Endothelial cell of umbilical vein (primary cell): ENCODE measurements at regions not wholly inside any gene's neighbourhood (a gene's known extent, or its start where the extent isn't known, plus 50 kb on each side); places are given as distances from the start of the nearest gene placed in this dataset.
"Not testable (repeated sequence)": the region's sequence is repeated elsewhere in the genome, so short reads cannot be mapped to it uniquely, and the experiment has no call there.

ENCODE experiments used
- BruUV-seq: library from RNA; stranded (reverse); fragments of 400-500 nt; replicated peaks from 2 replicates; lab custom pipeline; 2021; lab: Mats Ljungman, UMichigan
- CTCF ChIA-PET: fragments of 300-600, 350-600 bp; sonication (Branson Sonifier 250); formaldehyde crosslinking; loops from one replicate; lab custom pipeline; 2021; ENCODE audit warnings: antibody characterized with exemption, inconsistent platforms; lab: Charles Lee
- POLR2A ChIA-PET: fragments of 300-600, 350-600 bp; sonication (Branson Sonifier 250); formaldehyde crosslinking; loops from one replicate; lab custom pipeline; 2021; ENCODE audit warnings: antibody characterized with exemption, inconsistent platforms; lab: Charles Lee
- DNase-seq: peaks from one replicate; pipeline ENCODE4 v3.0.0-alpha.2; 2011; ENCODE audit warnings: low read depth, low spot score
- FAIRE-seq: peaks from 2 replicates; lab custom pipeline; 2011; peaks lifted over from hg19 to GRCh38; lab: Jason Lieb, UNC
- H2AFZ ChIP-seq: 2 replicates; pipeline ENCODE4 v1.6.0; 2012; ENCODE audit warnings: low read depth, low read length, control low read depth, inconsistent platforms
- H3K27ac ChIP-seq: 2 replicates; pipeline ENCODE4 v1.5.1; 2011; ENCODE audit warnings: low read depth, mild to moderate bottlenecking, control low read depth, low read length, moderate library complexity; ENCODE audit not compliant: insufficient read depth
- H3K27me3 ChIP-seq, 2 experiments: 2 replicates each; pipeline versions ENCODE4 v1.6.0 to v1.6.1; 2011; ENCODE audit warnings: low read length in 2 of 2, mixed read lengths in 1 of 2; ENCODE audit not compliant: control insufficient read depth in 2 of 2, insufficient read depth in 2 of 2
- H3K36me3 ChIP-seq, 2 experiments: 2 replicates in 1 of 2; 3 replicates in 1 of 2; pipeline ENCODE4 v1.5.1; 2011; ENCODE audit warnings: low read length in 2 of 2, mild to moderate bottlenecking in 1 of 2, moderate library complexity in 1 of 2; ENCODE audit not compliant: control insufficient read depth in 2 of 2, insufficient read depth in 2 of 2; ENCODE audit errors: extremely low read depth in 1 of 2
- H3K4me1 ChIP-seq: 3 replicates; pipeline ENCODE4 v1.5.1; 2011; ENCODE audit warnings: mild to moderate bottlenecking, low read length; ENCODE audit not compliant: control insufficient read depth, insufficient read depth; ENCODE audit errors: extremely low read depth
- H3K4me2 ChIP-seq: 2 replicates; pipeline ENCODE4 v1.6.1; 2011; ENCODE audit warnings: low read length, control low read depth, mixed read lengths; ENCODE audit not compliant: insufficient read depth
- H3K4me3 ChIP-seq, 3 experiments: fragments of 200-600 bp in 1 of 3; sonication (generic), shearing (Covaris generic) in 1 of 3; replicated peaks in 1 of 3; 2 replicates each; pipeline ENCODE4 v1.5.1; 2011 to 2016; ENCODE audit warnings: control low read depth in 3 of 3, low read length in 3 of 3, mild to moderate bottlenecking in 2 of 3, inconsistent platforms in 1 of 3, low read depth in 1 of 3, moderate library complexity in 1 of 3; ENCODE audit not compliant: insufficient read depth in 1 of 3
- H3K79me2 ChIP-seq: 2 replicates; pipeline ENCODE4 v1.6.0; 2012; ENCODE audit warnings: low read length, inconsistent platforms; ENCODE audit not compliant: control insufficient read depth, insufficient read depth
- H3K9ac ChIP-seq: replicated peaks from 2 replicates; pipeline ENCODE3; 2011; ENCODE audit warnings: low read length, control low read depth; ENCODE audit not compliant: insufficient read depth; ENCODE audit errors: extremely low read depth
- H3K9me1 ChIP-seq: replicated peaks from 3 replicates; pipeline ENCODE4 v1.6.0; 2011; ENCODE audit warnings: mild to moderate bottlenecking, low read length; ENCODE audit not compliant: control insufficient read depth, insufficient read depth; ENCODE audit errors: extremely low read depth
- H3K9me3 ChIP-seq: replicated peaks from 2 replicates; pipeline ENCODE4 v1.5.1; 2012; ENCODE audit warnings: low read length, inconsistent platforms; ENCODE audit not compliant: control insufficient read depth, insufficient read depth
- H4K20me1 ChIP-seq: replicated peaks from 2 replicates; pipeline ENCODE3; 2011; ENCODE audit warnings: mild to moderate bottlenecking, low read length; ENCODE audit not compliant: control insufficient read depth, insufficient read depth; ENCODE audit errors: extremely low read depth
- EZH2 ChIP-seq: IDR thresholded peaks from 2 replicates; pipeline ENCODE4 v1.6.1; 2012; ENCODE audit warnings: borderline replicate concordance, low read depth, mild to moderate bottlenecking, moderate library complexity, low read length, inconsistent platforms; ENCODE audit not compliant: severe bottlenecking
- GATA2 ChIP-seq: IDR thresholded peaks from 2 replicates; pipeline ENCODE4 v1.7.0; 2011; ENCODE audit warnings: low read depth, mild to moderate bottlenecking, moderate library complexity, mixed read lengths, low read length; ENCODE audit not compliant: insufficient read length, insufficient read depth
- POLR2A ChIP-seq: IDR thresholded peaks from 2 replicates; pipeline ENCODE4 v1.6.1; 2012; ENCODE audit warnings: low read depth, mild to moderate bottlenecking, control low read depth, low read length
- POLR2AphosphoS5 ChIP-seq: IDR thresholded peaks from 2 replicates; pipeline ENCODE4 v1.6.1; 2012; ENCODE audit warnings: low read depth, mild to moderate bottlenecking, control low read depth, low read length, moderate library complexity; ENCODE audit not compliant: insufficient read depth
- dilution Hi-C: fragments of 300-500 bp; cut with MboI; formaldehyde crosslinking; loops from one replicate; pipeline ENCODE4 v1.15.0; 2019; ENCODE audit warnings: low sequenced_read_pairs; ENCODE audit not compliant: extremely low pct_ligation_motif_present
- intact Hi-C: fragments of 100-400 bp; cut with micrococcal nuclease; formaldehyde crosslinking; loops from one replicate; pipeline ENCODE4 v1.10.0; 2022

DNA sequence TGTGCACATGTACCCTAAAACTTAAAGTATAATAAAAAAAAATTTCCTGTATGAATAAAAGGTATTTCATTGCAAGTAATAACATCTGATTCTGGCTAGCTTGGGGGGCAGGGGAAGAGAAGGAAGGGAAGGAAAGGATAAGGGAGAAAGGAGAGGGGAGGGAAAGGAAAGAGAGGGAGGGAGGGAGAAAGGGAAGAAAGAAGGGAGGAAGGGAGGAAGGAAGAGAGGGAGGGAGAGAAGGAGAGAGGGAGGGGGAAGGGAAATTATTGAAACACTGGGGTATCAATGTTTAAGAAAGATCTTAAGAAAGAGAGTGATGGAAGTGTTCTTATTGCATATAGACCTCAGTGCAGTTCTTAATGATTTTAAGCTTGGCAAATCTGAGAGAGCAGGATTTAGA is 129.8 kb upstream of the ZNF366 start:
- Histone ChIP-seq H3K9me3 (no peaks in the 10 kb centered on the region), H3K36me3 (no peaks in the 10 kb centered on the region), H3K9me1 (no peaks in the 10 kb centered on the region), H3K27me3 (no peaks in the 10 kb centered on the region), H3K4me2 (no peak overlapping the region), H3K4me1 (peaks cover 5% of the 10 kb centered on the region), H3K27ac (no peak overlapping the region), H4K20me1 (no peaks in the 10 kb centered on the region), H3K4me3 (no peak overlapping the region), H2AFZ (no peak overlapping the region), H3K9ac (no peak overlapping the region), H3K79me2 (no peaks in the 10 kb centered on the region)
- intact Hi-C loops (no loop called here), dilution Hi-C loops (no loop called here)
- TF ChIP-seq EZH2 (no peak), GATA2 (no peak), POLR2A (no peak), POLR2AphosphoS5 (no peak)
- POLR2A ChIA-PET, result no interaction called here
- FAIRE-seq, result no peak
- no peak for DNase-seq
- no TSS peak for BruUV-seq
- CTCF ChIA-PET, result no interaction called here

DNA sequence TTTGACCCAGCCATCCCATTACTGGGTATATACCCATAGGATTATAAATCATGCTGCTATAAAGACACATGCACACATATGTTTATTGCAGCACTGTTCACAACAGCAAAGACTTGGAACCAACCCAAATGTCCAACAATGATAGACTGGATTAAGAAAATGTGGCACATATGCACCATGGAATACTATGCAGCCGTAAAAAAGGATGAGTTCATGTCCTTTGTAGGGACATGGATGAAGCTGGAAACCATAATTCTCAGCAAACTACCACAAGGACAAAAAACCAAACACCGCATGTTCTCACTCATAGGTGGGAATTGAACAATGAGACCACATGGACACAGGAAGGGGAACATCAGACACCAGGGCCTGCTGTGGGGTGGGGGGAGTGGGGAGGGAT is 129.4 kb upstream of the ZNF366 start:
- H3K4me3 ChIP-seq, POLR2A ChIA-PET, H3K9me3 ChIP-seq, H3K4me1 ChIP-seq, H2AFZ ChIP-seq, dilution Hi-C loops, DNase-seq, H3K4me2 ChIP-seq, H3K9ac ChIP-seq, CTCF ChIA-PET, H3K79me2 ChIP-seq, H3K27me3 ChIP-seq, intact Hi-C loops, H3K36me3 ChIP-seq, H4K20me1 ChIP-seq, H3K9me1 ChIP-seq, FAIRE-seq, BruUV-seq, H3K27ac ChIP-seq: not testable (repeated sequence)
